Endothelial cell of umbilical vein (primary cell): ENCODE measurements at regions not wholly inside any gene's neighbourhood (a gene's known extent, or its start where the extent isn't known, plus 50 kb on each side); places are given as distances from the start of the nearest gene placed in this dataset.

ENCODE experiments used
- BruUV-seq: library from RNA; stranded (reverse); fragments of 400-500 nt; replicated peaks from 2 replicates; lab custom pipeline; 2021; lab: Mats Ljungman, UMichigan
- CTCF ChIA-PET: fragments of 300-600, 350-600 bp; sonication (Branson Sonifier 250); formaldehyde crosslinking; loops from one replicate; lab custom pipeline; 2021; ENCODE audit warnings: antibody characterized with exemption, inconsistent platforms; lab: Charles Lee
- POLR2A ChIA-PET: fragments of 300-600, 350-600 bp; sonication (Branson Sonifier 250); formaldehyde crosslinking; loops from one replicate; lab custom pipeline; 2021; ENCODE audit warnings: antibody characterized with exemption, inconsistent platforms; lab: Charles Lee
- DNase-seq: peaks from one replicate; pipeline ENCODE4 v3.0.0-alpha.2; 2011; ENCODE audit warnings: low read depth, low spot score
- FAIRE-seq: peaks from 2 replicates; lab custom pipeline; 2011; peaks lifted over from hg19 to GRCh38; lab: Jason Lieb, UNC
- H2AFZ ChIP-seq: 2 replicates; pipeline ENCODE4 v1.6.0; 2012; ENCODE audit warnings: low read depth, low read length, control low read depth, inconsistent platforms
- H3K27ac ChIP-seq: 2 replicates; pipeline ENCODE4 v1.5.1; 2011; ENCODE audit warnings: low read depth, mild to moderate bottlenecking, control low read depth, low read length, moderate library complexity; ENCODE audit not compliant: insufficient read depth
- H3K27me3 ChIP-seq, 2 experiments: 2 replicates each; pipeline versions ENCODE4 v1.6.0 to v1.6.1; 2011; ENCODE audit warnings: low read length in 2 of 2, mixed read lengths in 1 of 2; ENCODE audit not compliant: control insufficient read depth in 2 of 2, insufficient read depth in 2 of 2
- H3K36me3 ChIP-seq, 2 experiments: 2 replicates in 1 of 2; 3 replicates in 1 of 2; pipeline ENCODE4 v1.5.1; 2011; ENCODE audit warnings: low read length in 2 of 2, mild to moderate bottlenecking in 1 of 2, moderate library complexity in 1 of 2; ENCODE audit not compliant: control insufficient read depth in 2 of 2, insufficient read depth in 2 of 2; ENCODE audit errors: extremely low read depth in 1 of 2
- H3K4me1 ChIP-seq: 3 replicates; pipeline ENCODE4 v1.5.1; 2011; ENCODE audit warnings: mild to moderate bottlenecking, low read length; ENCODE audit not compliant: control insufficient read depth, insufficient read depth; ENCODE audit errors: extremely low read depth
- H3K4me2 ChIP-seq: 2 replicates; pipeline ENCODE4 v1.6.1; 2011; ENCODE audit warnings: low read length, control low read depth, mixed read lengths; ENCODE audit not compliant: insufficient read depth
- H3K4me3 ChIP-seq, 3 experiments: fragments of 200-600 bp in 1 of 3; sonication (generic), shearing (Covaris generic) in 1 of 3; replicated peaks in 1 of 3; 2 replicates each; pipeline ENCODE4 v1.5.1; 2011 to 2016; ENCODE audit warnings: control low read depth in 3 of 3, low read length in 3 of 3, mild to moderate bottlenecking in 2 of 3, inconsistent platforms in 1 of 3, low read depth in 1 of 3, moderate library complexity in 1 of 3; ENCODE audit not compliant: insufficient read depth in 1 of 3
- H3K79me2 ChIP-seq: 2 replicates; pipeline ENCODE4 v1.6.0; 2012; ENCODE audit warnings: low read length, inconsistent platforms; ENCODE audit not compliant: control insufficient read depth, insufficient read depth
- H3K9ac ChIP-seq: replicated peaks from 2 replicates; pipeline ENCODE3; 2011; ENCODE audit warnings: low read length, control low read depth; ENCODE audit not compliant: insufficient read depth; ENCODE audit errors: extremely low read depth
- H3K9me1 ChIP-seq: replicated peaks from 3 replicates; pipeline ENCODE4 v1.6.0; 2011; ENCODE audit warnings: mild to moderate bottlenecking, low read length; ENCODE audit not compliant: control insufficient read depth, insufficient read depth; ENCODE audit errors: extremely low read depth
- H3K9me3 ChIP-seq: replicated peaks from 2 replicates; pipeline ENCODE4 v1.5.1; 2012; ENCODE audit warnings: low read length, inconsistent platforms; ENCODE audit not compliant: control insufficient read depth, insufficient read depth
- H4K20me1 ChIP-seq: replicated peaks from 2 replicates; pipeline ENCODE3; 2011; ENCODE audit warnings: mild to moderate bottlenecking, low read length; ENCODE audit not compliant: control insufficient read depth, insufficient read depth; ENCODE audit errors: extremely low read depth
- EZH2 ChIP-seq: IDR thresholded peaks from 2 replicates; pipeline ENCODE4 v1.6.1; 2012; ENCODE audit warnings: borderline replicate concordance, low read depth, mild to moderate bottlenecking, moderate library complexity, low read length, inconsistent platforms; ENCODE audit not compliant: severe bottlenecking
- FOS ChIP-seq: IDR thresholded peaks from 2 replicates; pipeline ENCODE4 v1.6.1; 2011; ENCODE audit warnings: mild to moderate bottlenecking, low read length, moderate library complexity, borderline replicate concordance; ENCODE audit not compliant: insufficient read depth
- GATA2 ChIP-seq: IDR thresholded peaks from 2 replicates; pipeline ENCODE4 v1.7.0; 2011; ENCODE audit warnings: low read depth, mild to moderate bottlenecking, moderate library complexity, mixed read lengths, low read length; ENCODE audit not compliant: insufficient read length, insufficient read depth
- JUN ChIP-seq: IDR thresholded peaks from 2 replicates; pipeline ENCODE4 v1.6.1; 2011; ENCODE audit warnings: borderline replicate concordance, low read depth; ENCODE audit not compliant: insufficient read length, insufficient read depth
- MYC ChIP-seq: IDR thresholded peaks from one replicate; pipeline ENCODE4 v1.6.1; 2011; ENCODE audit warnings: mild to moderate bottlenecking, low read depth, low read length
- POLR2A ChIP-seq: IDR thresholded peaks from 2 replicates; pipeline ENCODE4 v1.6.1; 2012; ENCODE audit warnings: low read depth, mild to moderate bottlenecking, control low read depth, low read length
- POLR2AphosphoS5 ChIP-seq: IDR thresholded peaks from 2 replicates; pipeline ENCODE4 v1.6.1; 2012; ENCODE audit warnings: low read depth, mild to moderate bottlenecking, control low read depth, low read length, moderate library complexity; ENCODE audit not compliant: insufficient read depth
- dilution Hi-C: fragments of 300-500 bp; cut with MboI; formaldehyde crosslinking; loops from one replicate; pipeline ENCODE4 v1.15.0; 2019; ENCODE audit warnings: low sequenced_read_pairs; ENCODE audit not compliant: extremely low pct_ligation_motif_present
- intact Hi-C: fragments of 100-400 bp; cut with micrococcal nuclease; formaldehyde crosslinking; loops from one replicate; pipeline ENCODE4 v1.10.0; 2022
- TF ChIP-seq, protein P1 (sequence below): IDR thresholded peaks from 2 replicates; pipeline ENCODE4 v1.6.1; 2011; ENCODE audit not compliant: insufficient read depth, insufficient read length
- TF ChIP-seq, protein P2 (sequence below), 2 donors: IDR thresholded peaks; 1 replicate in 1 of 2; 2 replicates in 1 of 2; pipeline ENCODE4 v1.5.1; 2011; ENCODE audit warnings: low read length in 2 of 2, mild to moderate bottlenecking in 2 of 2, moderate library complexity in 2 of 2, control low read depth in 1 of 2, inconsistent platforms in 1 of 2, low read depth in 1 of 2; ENCODE audit not compliant: insufficient read depth in 1 of 2; ENCODE audit errors: extremely low read depth in 1 of 2

DNA sequence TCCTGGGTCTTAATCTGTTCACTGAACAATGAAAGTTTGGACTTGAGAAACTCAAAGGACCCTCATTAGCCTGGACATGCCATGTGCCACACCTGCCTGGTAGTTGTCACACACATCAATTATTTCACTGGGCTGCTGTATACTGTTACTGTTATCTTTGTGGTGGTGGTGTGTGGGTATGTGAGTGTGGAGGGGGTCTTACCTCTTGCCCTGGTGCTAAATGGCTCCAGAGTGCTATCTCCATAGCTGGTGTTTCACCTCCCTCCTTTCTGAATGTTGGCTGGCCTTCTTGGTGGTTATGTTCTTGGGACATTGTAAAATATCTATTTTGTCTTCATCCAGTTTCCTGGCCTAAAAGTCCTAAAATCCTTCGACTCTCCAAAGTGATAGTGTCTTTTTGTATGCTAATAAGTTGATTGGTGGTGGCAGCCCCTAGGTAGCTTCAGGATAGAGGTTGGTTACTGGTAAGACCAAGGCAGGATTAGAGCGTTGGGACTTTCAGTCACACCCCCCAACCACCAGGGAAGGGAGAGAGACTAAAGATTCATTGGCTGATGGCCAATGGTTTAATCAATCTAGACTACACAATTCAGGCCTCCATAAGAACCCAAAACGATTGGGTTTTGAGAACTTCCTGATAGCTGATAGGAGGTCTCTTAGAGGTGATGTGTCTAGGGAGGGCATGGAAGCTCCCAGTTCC lies 328.1 kb downstream of the MYCN start:
- Histone ChIP-seq H3K79me2 (no peaks in the 10 kb centered on the region), H2AFZ (no peak overlapping the region), H3K36me3 (no peaks in the 10 kb centered on the region), H3K9me3 (no peaks in the 10 kb centered on the region), H3K9me1 (no peaks in the 10 kb centered on the region), H3K4me1 (no peaks in the 10 kb centered on the region), H3K4me3 (no peak overlapping the region), H3K9ac (no peak overlapping the region), H4K20me1 (no peaks in the 10 kb centered on the region), H3K27me3 (no peaks in the 10 kb centered on the region), H3K27ac (no peak overlapping the region), H3K4me2 (no peak overlapping the region)
- POLR2A ChIA-PET = no interaction called here
- DNase-seq (no peak), FAIRE-seq (no peak)
- BruUV-seq = no TSS peak
- CTCF ChIA-PET = no interaction called here
- dilution Hi-C loops = no loop called here
- intact Hi-C loops = no loop called here
- no peak for TF ChIP-seq MYC
- no peak for TF ChIP-seq GATA2
- no peak for TF ChIP-seq POLR2A

DNA sequence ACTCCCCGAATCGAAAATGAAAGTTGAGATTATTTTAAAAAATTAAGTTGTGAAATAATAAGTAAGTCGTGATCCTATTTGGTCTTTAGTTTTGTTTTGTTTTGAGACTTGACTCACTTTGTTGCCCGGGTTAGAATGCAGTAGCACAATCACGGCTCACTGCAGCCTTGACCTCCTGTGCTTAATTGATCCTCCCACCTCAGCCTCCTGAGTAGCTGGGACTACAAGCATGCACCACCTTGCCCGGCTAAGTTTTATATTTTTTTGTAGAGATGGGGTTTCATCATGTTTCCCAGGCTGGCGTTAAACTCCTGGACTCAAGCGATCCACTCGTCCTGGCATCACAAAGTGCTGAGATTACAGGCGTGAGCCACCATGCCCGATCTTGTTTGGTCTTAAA lies 326.2 kb downstream of the MYCN start:
- no peak overlapping the region for H3K4me2 ChIP-seq
- no peaks in the 10 kb centered on the region for H3K4me1 ChIP-seq
- no TSS peak for BruUV-seq
- TF ChIP-seq POLR2A (no peak), FOS (no peak), JUN (no peak), POLR2AphosphoS5 (no peak), EZH2 (no peak), GATA2 (no peak), MYC (no peak)
- TF ChIP-seq, protein P1, sequence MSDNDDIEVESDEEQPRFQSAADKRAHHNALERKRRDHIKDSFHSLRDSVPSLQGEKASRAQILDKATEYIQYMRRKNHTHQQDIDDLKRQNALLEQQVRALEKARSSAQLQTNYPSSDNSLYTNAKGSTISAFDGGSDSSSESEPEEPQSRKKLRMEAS = no peak
- TF ChIP-seq, protein P2, sequence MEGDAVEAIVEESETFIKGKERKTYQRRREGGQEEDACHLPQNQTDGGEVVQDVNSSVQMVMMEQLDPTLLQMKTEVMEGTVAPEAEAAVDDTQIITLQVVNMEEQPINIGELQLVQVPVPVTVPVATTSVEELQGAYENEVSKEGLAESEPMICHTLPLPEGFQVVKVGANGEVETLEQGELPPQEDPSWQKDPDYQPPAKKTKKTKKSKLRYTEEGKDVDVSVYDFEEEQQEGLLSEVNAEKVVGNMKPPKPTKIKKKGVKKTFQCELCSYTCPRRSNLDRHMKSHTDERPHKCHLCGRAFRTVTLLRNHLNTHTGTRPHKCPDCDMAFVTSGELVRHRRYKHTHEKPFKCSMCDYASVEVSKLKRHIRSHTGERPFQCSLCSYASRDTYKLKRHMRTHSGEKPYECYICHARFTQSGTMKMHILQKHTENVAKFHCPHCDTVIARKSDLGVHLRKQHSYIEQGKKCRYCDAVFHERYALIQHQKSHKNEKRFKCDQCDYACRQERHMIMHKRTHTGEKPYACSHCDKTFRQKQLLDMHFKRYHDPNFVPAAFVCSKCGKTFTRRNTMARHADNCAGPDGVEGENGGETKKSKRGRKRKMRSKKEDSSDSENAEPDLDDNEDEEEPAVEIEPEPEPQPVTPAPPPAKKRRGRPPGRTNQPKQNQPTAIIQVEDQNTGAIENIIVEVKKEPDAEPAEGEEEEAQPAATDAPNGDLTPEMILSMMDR (IDR thresholded peaks at IDR 0.05; ENCODE audit: extremely low read depth in 1 of 2, insufficient read depth in 1 of 2, low read depth in 1 of 2, low read length in 2 of 2) = no peak
- H3K9me3 ChIP-seq = no peaks in the 10 kb centered on the region
- no peaks in the 10 kb centered on the region for H3K79me2 ChIP-seq
- H2AFZ ChIP-seq = no peak overlapping the region
- H3K36me3 ChIP-seq = no peaks in the 10 kb centered on the region
- DNase-seq (no peak), FAIRE-seq (no peak)
- no peak overlapping the region for H3K4me3 ChIP-seq
- no peak overlapping the region for H3K9ac ChIP-seq
- CTCF ChIA-PET = no interaction called here
- POLR2A ChIA-PET = no interaction called here
- dilution Hi-C loops = no loop called here
- H3K9me1 ChIP-seq = no peaks in the 10 kb centered on the region
- no peaks in the 10 kb centered on the region for H4K20me1 ChIP-seq
- intact Hi-C loops = no loop called here
- no peaks in the 10 kb centered on the region for H3K27me3 ChIP-seq
- no peak overlapping the region for H3K27ac ChIP-seq
